Ishikawa (cell line): ENCODE measurements at regions not wholly inside any gene's neighbourhood (a gene's known extent, or its start where the extent isn't known, plus 50 kb on each side); places are given as distances from the start of the nearest gene placed in this dataset.

Experiments
- CEBPB ChIP-seq: IDR thresholded peaks from 2 replicates; pipeline ENCODE4 v1.6.1; 2012
- CREB1 ChIP-seq: IDR thresholded peaks from 2 replicates; pipeline ENCODE4 v1.6.1; 2012; ENCODE audit warnings: low read depth
- EGR1 ChIP-seq: IDR thresholded peaks from 2 replicates; pipeline ENCODE4 v1.6.1; 2012
- EP300 ChIP-seq: IDR thresholded peaks from 2 replicates; pipeline ENCODE4 v1.6.1; 2012; ENCODE audit warnings: borderline replicate concordance
- FOXM1 ChIP-seq: IDR thresholded peaks from 2 replicates; pipeline ENCODE4 v1.6.1; 2012; ENCODE audit warnings: low read depth, borderline replicate concordance
- NFIC ChIP-seq: IDR thresholded peaks from 2 replicates; pipeline ENCODE4 v1.6.1; 2012
- RAD21 ChIP-seq: IDR thresholded peaks from 2 replicates; pipeline ENCODE4 v1.6.1; 2012; ENCODE audit warnings: low read depth
- TAF1 ChIP-seq: IDR thresholded peaks from 2 replicates; pipeline ENCODE4 v1.6.1; 2012; ENCODE audit warnings: low read depth, mild to moderate bottlenecking
- TCF12 ChIP-seq: IDR thresholded peaks from 2 replicates; pipeline ENCODE4 v1.6.1; 2012; ENCODE audit warnings: low read depth
- TEAD4 ChIP-seq: IDR thresholded peaks from 2 replicates; pipeline ENCODE4 v1.6.1; 2012
- YY1 ChIP-seq: IDR thresholded peaks from 2 replicates; pipeline ENCODE4 v1.6.1; 2012; ENCODE audit warnings: low read depth
- ZBTB7A ChIP-seq: IDR thresholded peaks from 2 replicates; pipeline ENCODE4 v1.6.1; 2012; ENCODE audit warnings: low read depth
- TF ChIP-seq, protein P1 (sequence below): IDR thresholded peaks from 2 replicates; pipeline ENCODE4 v1.6.1; 2012
- TF ChIP-seq, protein P2 (sequence below): IDR thresholded peaks from 2 replicates; pipeline ENCODE4 v1.6.1; 2012; ENCODE audit warnings: low read depth, mild to moderate bottlenecking
- TF ChIP-seq, protein P3 (sequence below): IDR thresholded peaks from 2 replicates; pipeline ENCODE4 v1.6.1; 2012

DNA sequence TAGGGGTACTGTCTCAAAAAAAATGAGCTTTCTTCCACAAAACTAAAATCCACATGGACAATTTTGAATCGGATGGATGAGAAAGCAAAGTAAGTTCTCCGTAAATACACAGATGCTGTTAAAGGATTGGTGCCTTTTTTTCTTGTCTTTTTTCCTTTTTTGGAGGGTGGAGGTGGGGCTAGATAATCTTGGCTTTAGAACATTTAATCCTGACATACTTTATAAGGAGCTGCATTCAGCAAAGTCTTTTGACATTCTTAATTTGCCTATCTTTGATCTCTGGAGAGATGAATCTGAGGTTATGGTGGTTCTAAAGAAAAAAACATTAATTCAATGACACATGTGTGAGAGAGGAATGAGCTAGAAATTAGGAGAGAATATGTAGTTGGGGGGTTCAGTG lies 312.3 kb upstream of the KCNJ16 start:
- TF ChIP-seq TCF12 (no peak), YY1 (no peak), TAF1 (no peak), CEBPB (no peak), FOXM1 (no peak), NFIC (no peak), EGR1 (no peak), RAD21 (no peak), ZBTB7A (no peak), CREB1 (no peak), TEAD4 (no peak), EP300 (no peak)
- TF ChIP-seq, protein P1, sequence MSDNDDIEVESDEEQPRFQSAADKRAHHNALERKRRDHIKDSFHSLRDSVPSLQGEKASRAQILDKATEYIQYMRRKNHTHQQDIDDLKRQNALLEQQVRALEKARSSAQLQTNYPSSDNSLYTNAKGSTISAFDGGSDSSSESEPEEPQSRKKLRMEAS: no peak
- TF ChIP-seq, protein P2, sequence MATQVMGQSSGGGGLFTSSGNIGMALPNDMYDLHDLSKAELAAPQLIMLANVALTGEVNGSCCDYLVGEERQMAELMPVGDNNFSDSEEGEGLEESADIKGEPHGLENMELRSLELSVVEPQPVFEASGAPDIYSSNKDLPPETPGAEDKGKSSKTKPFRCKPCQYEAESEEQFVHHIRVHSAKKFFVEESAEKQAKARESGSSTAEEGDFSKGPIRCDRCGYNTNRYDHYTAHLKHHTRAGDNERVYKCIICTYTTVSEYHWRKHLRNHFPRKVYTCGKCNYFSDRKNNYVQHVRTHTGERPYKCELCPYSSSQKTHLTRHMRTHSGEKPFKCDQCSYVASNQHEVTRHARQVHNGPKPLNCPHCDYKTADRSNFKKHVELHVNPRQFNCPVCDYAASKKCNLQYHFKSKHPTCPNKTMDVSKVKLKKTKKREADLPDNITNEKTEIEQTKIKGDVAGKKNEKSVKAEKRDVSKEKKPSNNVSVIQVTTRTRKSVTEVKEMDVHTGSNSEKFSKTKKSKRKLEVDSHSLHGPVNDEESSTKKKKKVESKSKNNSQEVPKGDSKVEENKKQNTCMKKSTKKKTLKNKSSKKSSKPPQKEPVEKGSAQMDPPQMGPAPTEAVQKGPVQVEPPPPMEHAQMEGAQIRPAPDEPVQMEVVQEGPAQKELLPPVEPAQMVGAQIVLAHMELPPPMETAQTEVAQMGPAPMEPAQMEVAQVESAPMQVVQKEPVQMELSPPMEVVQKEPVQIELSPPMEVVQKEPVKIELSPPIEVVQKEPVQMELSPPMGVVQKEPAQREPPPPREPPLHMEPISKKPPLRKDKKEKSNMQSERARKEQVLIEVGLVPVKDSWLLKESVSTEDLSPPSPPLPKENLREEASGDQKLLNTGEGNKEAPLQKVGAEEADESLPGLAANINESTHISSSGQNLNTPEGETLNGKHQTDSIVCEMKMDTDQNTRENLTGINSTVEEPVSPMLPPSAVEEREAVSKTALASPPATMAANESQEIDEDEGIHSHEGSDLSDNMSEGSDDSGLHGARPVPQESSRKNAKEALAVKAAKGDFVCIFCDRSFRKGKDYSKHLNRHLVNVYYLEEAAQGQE: no peak
- TF ChIP-seq, protein P3, sequence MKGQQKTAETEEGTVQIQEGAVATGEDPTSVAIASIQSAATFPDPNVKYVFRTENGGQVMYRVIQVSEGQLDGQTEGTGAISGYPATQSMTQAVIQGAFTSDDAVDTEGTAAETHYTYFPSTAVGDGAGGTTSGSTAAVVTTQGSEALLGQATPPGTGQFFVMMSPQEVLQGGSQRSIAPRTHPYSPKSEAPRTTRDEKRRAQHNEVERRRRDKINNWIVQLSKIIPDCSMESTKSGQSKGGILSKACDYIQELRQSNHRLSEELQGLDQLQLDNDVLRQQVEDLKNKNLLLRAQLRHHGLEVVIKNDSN: no peak

DNA sequence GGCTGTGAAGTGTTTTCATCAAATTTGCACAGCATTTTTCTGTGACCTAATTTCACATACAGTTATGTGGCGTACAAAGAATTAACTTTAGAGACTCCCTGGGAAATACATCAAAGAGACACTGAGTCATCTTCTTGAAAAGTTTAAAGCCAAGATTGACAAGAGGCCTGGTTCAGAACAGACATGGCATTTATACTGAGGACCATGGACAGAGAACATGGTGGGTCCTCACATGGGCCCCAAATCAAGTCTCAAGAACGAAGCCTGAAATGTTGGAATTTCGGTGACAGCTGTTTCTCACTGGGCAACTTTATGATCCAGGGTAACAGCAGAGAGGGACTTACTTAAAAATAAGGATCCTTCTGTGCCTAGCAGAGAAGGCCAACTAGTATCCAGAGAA lies 311.5 kb upstream of the KCNJ16 start:
- TF ChIP-seq TAF1: no peak
- TF ChIP-seq, protein P2: peak; percentile 64

DNA sequence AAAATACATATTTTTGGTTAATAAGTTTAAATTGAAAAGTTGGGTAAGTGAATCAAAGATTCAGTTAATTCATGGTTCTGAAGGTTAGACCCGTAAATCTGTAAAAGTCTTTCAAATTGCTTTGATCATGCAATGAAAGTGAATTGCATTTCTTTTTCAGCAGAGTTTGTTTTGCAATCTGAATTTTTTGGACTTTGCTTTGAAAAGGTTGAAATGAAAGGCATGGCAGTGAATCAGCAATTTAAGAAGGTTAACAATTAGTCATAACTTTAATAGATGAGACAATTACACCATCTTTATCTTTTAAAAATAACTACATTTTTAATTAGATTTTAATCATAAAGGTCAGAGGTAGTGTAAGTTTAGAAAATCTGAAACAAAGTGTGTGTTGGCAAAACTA lies 310.9 kb upstream of the KCNJ16 start:
- TF ChIP-seq, protein P1: no peak
- TF ChIP-seq TCF12 (no peak), EGR1 (no peak), YY1 (no peak)

DNA sequence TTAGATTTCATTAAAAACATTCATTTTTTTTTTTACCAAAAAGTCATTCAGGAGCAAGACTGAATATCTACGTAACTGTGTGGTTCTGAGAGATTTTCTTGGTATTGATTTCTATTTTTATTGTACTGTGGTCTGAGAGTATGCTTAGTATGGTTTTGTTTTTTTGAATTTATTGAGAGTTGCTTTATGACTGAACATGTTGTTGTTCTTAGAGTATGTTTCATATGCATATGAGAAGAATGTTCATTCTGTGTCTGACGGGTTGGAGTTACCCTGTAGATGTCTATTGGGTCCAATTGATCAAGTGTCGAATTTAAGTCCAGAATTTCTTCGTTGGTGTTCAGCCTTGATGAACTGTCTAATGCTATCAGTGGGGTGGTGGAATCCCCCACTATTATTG lies 306.0 kb upstream of the KCNJ16 start:
- TF ChIP-seq CEBPB: no peak
- no peak for TF ChIP-seq NFIC
- TF ChIP-seq, protein P1: no peak
- no peak for TF ChIP-seq CREB1
- no peak for TF ChIP-seq ZBTB7A
- TF ChIP-seq TAF1: no peak
- TF ChIP-seq, protein P2: no peak
- TF ChIP-seq RAD21: no peak
- no peak for TF ChIP-seq YY1
- no peak for TF ChIP-seq EGR1
- TF ChIP-seq, protein P3: no peak
- no peak for TF ChIP-seq EP300

DNA sequence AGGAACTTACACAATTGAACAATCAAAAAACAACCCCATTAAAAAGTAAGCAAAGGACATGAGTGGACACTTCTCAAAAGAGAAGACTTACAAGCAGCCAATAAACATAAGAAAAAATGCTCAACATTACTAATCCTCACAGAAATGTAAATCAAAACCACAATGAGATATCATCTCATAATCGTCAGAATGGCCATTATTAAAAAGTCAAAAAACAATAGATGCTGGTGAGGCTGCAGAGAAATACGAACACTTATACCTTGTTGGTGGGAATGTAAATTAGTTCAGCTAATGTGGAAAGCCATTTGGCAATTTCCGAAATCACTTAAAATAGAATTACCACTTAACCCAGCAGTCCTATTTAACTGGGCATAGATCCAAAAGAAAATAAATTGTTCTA lies 301.9 kb upstream of the KCNJ16 start:
- no peak for TF ChIP-seq ZBTB7A
- TF ChIP-seq, protein P3: no peak
- TF ChIP-seq TAF1: no peak
- TF ChIP-seq, protein P2: no peak
- TF ChIP-seq EP300: no peak
- TF ChIP-seq, protein P1: no peak
- no peak for TF ChIP-seq TEAD4
